ENCODE measurements at regions not wholly inside any gene's neighbourhood (a gene's known extent, or its start where the extent isn't known, plus 50 kb on each side); places are given as distances from the start of the nearest gene placed in this dataset.

GRCh38 chr16:46428108-46429061 lies 192.8 kb downstream of the SHCBP1 start:
- no peak for TF ChIP-seq SUZ12 (IDR thresholded peaks at IDR 0.05; ENCODE audit: extremely low read depth, insufficient read depth, insufficient read length)
- no peak for TF ChIP-seq ZNF274 (IDR thresholded peaks at IDR 0.05; ENCODE audit: low read depth, low read length)
- no peak for TF ChIP-seq YY1 (IDR thresholded peaks at IDR 0.05; ENCODE audit: insufficient read depth, insufficient read length)

All from NT2/D1 (cell line).